NB4 (cell line): ENCODE measurements at regions not wholly inside any gene's neighbourhood (a gene's known extent, or its start where the extent isn't known, plus 50 kb on each side); places are given as distances from the start of the nearest gene placed in this dataset.

ENCODE experiments used
- DNase-seq: peaks from one replicate; pipeline ENCODE4 v3.0.0; 2010; ENCODE audit warnings: low read depth
- H3K4me3 ChIP-seq: one replicate; pipeline ENCODE4 v1.5.1; 2011; ENCODE audit warnings: mild to moderate bottlenecking, low read depth, low read length, moderate library complexity
- MYC ChIP-seq: IDR thresholded peaks from 2 replicates; pipeline ENCODE4 v1.6.1; 2011; ENCODE audit warnings: low read depth, low read length
- POLR2A ChIP-seq: IDR thresholded peaks from 2 replicates; pipeline ENCODE4 v1.6.1; 2011; ENCODE audit warnings: mild to moderate bottlenecking; ENCODE audit not compliant: insufficient read length; ENCODE audit errors: extremely low read depth
- TF ChIP-seq, protein P1 (sequence below): IDR thresholded peaks from one replicate; pipeline ENCODE4 v1.5.1; 2012; ENCODE audit warnings: low read depth, low read length
- TF ChIP-seq, protein P2 (sequence below): IDR thresholded peaks from 2 replicates; pipeline ENCODE4 v1.6.1; 2011; ENCODE audit warnings: low read depth, low read length

DNA sequence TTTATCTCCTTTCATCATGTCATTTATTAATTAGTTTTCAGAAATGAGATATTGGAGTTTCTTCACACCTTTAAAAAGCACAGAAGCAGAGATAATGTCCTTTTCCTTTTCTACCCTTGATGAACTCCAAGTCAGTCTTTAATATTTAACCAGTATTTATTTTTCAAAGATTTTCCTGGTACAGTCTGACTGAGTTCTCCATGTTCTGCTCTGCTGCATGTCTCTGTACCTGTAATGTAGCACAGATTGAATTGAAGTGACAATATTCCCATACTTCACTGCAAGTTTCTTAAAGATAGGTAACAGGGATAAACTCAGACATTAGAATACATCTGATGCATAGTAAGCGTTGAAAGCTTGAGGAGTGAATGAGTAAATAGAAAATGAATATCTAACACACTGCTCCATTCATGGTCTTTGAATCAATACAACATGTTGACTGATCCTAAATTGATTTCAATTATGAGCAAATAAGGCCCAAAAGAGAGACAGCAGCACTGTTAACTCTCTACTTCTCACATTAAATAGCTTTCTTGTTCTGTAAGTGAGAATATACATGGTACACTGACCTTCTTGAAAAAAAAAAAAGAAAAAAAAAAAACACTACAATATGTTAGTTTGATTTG lies 1323.6 kb upstream of the PRR20A start:
- H3K4me3 ChIP-seq, result no peak overlapping the region
- no peak for DNase-seq
- TF ChIP-seq, protein P1, sequence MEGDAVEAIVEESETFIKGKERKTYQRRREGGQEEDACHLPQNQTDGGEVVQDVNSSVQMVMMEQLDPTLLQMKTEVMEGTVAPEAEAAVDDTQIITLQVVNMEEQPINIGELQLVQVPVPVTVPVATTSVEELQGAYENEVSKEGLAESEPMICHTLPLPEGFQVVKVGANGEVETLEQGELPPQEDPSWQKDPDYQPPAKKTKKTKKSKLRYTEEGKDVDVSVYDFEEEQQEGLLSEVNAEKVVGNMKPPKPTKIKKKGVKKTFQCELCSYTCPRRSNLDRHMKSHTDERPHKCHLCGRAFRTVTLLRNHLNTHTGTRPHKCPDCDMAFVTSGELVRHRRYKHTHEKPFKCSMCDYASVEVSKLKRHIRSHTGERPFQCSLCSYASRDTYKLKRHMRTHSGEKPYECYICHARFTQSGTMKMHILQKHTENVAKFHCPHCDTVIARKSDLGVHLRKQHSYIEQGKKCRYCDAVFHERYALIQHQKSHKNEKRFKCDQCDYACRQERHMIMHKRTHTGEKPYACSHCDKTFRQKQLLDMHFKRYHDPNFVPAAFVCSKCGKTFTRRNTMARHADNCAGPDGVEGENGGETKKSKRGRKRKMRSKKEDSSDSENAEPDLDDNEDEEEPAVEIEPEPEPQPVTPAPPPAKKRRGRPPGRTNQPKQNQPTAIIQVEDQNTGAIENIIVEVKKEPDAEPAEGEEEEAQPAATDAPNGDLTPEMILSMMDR, result no peak

DNA sequence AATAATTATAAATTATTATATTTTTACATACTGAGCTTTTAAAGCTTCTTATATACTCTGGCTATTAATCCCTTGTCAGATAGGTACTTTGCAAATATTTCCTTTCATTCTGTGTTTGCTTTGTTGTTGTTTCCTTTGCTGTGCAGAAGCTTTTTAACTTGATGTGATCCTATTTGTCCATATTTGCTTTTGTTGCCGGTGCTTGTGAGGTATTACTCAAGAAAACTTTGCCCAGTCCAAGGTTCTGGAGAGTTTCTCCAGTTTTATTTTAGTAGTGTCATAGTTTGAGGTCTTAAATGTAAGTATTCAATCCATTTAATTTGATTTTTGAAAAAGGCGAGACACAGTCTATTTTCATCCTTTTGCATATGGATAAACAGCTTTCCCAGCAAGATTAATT lies 1319.9 kb upstream of the PRR20A start:
- no peak for DNase-seq
- no peak overlapping the region for H3K4me3 ChIP-seq
- TF ChIP-seq POLR2A, result no peak
- TF ChIP-seq, protein P2, sequence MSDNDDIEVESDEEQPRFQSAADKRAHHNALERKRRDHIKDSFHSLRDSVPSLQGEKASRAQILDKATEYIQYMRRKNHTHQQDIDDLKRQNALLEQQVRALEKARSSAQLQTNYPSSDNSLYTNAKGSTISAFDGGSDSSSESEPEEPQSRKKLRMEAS, result no peak

DNA sequence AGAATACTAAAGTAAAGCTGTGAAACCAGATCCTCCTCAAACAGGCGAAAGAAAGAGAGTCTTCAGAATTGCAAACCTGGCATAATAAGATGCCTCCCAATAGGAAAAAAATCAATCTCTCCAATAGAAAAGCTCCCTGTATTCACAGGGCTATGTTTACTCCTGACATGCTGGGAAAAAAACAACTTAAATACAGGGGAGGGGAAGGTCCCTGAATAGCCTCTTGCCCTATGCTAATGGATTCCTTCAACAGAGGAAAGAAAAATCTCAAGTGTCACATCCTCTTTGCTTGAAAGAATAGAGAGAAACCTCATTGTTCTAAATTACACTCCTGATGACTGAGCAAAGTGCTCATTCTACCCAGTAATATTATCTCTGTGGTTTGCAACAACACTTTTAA lies 1271.1 kb upstream of the PRR20A start:
- H3K4me3 ChIP-seq, result no peak overlapping the region
- no peak for TF ChIP-seq MYC
- TF ChIP-seq, protein P2, result no peak
- no peak for TF ChIP-seq POLR2A
- TF ChIP-seq, protein P1, result no peak

DNA sequence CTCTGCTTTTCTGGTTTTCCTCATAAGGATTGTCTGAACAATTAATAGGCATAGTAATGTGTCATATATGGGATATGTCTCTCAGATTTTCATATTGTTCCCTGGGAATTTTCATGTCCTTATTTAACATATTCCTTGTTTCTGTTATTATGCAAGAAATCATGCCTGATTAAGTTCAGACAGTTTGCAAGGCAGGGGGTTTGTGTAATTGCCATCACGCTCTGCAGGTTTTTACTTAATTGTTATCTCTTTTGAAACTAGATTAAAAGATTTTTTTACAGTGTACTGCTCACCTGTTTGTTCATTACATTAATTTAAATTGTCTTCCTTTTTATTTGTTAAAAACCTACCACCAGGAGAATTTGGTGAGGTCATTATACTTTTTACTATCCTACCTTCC lies 1253.2 kb upstream of the PRR20A start:
- H3K4me3 ChIP-seq, result no peak overlapping the region
- TF ChIP-seq POLR2A (no peak), MYC (no peak)
- TF ChIP-seq, protein P1, result no peak
- TF ChIP-seq, protein P2, result no peak
- DNase-seq, result no peak

More for the DNA sequence above, 1271.1 kb upstream of the PRR20A start:
- no peak for DNase-seq

DNA sequence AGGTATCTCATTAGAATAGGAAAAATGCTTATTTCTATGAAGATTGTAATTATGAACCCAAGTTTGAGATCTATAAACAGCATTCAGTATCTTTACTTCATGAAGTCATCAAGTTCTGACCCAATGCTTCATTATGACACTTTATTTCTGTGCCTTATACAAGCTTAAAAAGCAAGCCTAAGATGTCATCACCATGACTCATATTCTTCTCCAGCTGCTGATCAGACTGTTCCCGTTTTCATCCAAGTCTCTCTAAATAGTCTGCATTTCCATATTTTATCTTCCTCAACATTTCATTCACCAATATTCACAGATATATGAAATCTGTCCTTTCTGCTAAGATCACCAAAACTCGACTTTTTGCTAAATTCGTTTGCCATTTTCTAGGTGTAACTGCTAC lies 1247.2 kb upstream of the PRR20A start:
- TF ChIP-seq, protein P1, result no peak
- DNase-seq, result no peak

DNA sequence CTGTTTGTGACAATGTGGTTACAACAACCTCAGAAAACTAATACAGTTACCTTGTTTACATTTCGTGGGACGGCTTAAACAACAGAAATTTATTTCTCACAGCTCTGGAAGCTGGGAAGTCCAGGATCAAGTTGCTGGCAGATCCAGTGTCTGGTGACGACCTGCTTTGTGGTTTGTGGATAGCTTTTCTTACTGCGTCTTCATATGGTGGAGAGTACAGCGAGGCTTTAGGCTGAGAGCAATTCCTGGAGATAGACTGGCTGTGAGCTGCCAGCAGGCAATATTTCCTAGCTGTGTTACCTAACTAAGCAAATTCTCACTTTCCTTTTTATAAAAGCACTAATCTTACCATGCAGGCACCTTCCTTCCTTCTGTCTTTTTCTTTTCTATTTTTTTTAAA lies 1203.5 kb upstream of the PRR20A start:
- no peak overlapping the region for H3K4me3 ChIP-seq
- no peak for DNase-seq
- TF ChIP-seq MYC, result no peak
- TF ChIP-seq, protein P1, result no peak
- TF ChIP-seq POLR2A, result no peak

More for the DNA sequence above, 1247.2 kb upstream of the PRR20A start:
- no peak overlapping the region for H3K4me3 ChIP-seq
